ENCODE measurements at regions not wholly inside any gene's neighbourhood (a gene's known extent, or its start where the extent isn't known, plus 50 kb on each side); places are given as distances from the start of the nearest gene placed in this dataset.

DNA sequence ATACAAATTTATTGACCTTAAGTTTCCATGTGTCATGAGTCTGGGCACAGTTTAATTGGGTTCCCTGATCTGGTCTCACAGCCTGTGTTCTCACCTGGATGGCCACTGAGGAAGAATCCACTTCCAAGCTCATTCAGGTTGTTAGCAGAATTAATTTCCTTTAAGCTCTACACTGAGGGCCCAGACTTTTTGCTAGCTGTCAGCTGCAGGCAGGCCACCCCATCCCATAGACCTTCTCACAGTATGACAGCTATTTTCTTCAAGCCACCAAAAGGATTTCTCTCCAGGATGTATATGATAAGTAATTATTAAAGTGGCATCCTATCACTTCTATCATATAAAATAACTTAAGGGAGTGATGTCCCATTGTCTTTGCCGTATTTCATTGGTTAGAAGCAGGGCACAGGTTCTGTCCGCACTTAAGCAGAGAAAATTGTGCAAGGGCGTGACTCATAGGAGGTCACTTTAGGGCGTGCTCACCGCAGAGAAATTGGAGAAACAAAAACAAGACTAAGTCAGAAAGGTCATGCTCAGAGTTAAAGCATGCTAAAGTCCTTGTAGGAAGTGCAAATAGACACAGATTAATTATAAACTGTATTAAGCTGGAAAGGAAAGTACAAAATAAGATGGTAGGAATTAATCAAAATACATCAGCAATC is 109.9 kb downstream of the AHR start:
- TF ChIP-seq POLR2A (IDR thresholded peaks at IDR 0.05; ENCODE audit: low read depth), result no peak
- no peak for TF ChIP-seq CTCF (IDR thresholded peaks at IDR 0.05)

Data from esophagus muscularis mucosa (tissue), 3 donors.